Ecto neural progenitor cell (in vitro differentiated cells): ENCODE measurements at regions not wholly inside any gene's neighbourhood (a gene's known extent, or its start where the extent isn't known, plus 50 kb on each side); places are given as distances from the start of the nearest gene placed in this dataset.

Experiments used
- DNase-seq: peaks from one replicate; pipeline ENCODE4 v3.0.0-alpha.2; 2018; ENCODE audit warnings: low spot score

DNA sequence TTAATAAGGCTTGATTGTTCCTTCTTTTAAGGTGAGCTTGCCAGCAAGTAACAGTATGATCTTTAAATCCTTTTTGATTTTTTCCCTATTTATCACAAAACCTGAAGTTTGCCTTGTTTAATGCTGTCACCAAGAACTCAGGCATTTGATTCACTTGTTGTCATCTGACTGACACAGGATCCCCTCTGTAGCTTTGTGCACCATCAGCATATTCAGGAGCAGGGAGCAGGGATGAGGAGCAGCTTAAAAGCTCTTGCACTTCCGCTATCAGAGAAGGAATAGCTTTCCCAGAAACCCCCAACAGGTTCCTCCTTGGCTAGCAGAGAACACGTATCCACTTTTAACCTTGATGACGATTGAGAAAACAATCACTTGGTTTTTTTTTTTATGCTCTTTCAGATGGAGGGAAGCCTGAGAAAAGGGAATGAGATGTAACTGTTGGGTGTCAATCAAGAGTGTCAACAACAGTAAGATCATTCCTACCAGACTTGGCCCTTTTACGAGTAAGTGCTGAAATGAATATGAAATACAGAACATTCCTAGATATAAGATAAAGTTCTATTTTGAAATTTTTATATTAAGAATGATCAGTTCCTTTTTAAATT lies 433.1 kb upstream of the CDH18 start:
- no peak for DNase-seq
